Stimulated activated CD4-positive, alpha-beta T cell treated with anti-CD3 and anti-CD28 coated beads, Interleukin-15, amount 100 ng/mL, for 1 hour (primary cell): ENCODE measurements at regions not wholly inside any gene's neighbourhood (a gene's known extent, or its start where the extent isn't known, plus 50 kb on each side); places are given as distances from the start of the nearest gene placed in this dataset.
"Not testable (repeated sequence)": the region's sequence is repeated elsewhere in the genome, so short reads cannot be mapped to it uniquely, and the experiment has no call there.

Source experiments
- DNase-seq, 2 donors: peaks; one replicate each; pipeline ENCODE4 v3.0.0-alpha.2; 2020; ENCODE audit warnings: low read depth in 1 of 2, low spot score in 1 of 2

DNA sequence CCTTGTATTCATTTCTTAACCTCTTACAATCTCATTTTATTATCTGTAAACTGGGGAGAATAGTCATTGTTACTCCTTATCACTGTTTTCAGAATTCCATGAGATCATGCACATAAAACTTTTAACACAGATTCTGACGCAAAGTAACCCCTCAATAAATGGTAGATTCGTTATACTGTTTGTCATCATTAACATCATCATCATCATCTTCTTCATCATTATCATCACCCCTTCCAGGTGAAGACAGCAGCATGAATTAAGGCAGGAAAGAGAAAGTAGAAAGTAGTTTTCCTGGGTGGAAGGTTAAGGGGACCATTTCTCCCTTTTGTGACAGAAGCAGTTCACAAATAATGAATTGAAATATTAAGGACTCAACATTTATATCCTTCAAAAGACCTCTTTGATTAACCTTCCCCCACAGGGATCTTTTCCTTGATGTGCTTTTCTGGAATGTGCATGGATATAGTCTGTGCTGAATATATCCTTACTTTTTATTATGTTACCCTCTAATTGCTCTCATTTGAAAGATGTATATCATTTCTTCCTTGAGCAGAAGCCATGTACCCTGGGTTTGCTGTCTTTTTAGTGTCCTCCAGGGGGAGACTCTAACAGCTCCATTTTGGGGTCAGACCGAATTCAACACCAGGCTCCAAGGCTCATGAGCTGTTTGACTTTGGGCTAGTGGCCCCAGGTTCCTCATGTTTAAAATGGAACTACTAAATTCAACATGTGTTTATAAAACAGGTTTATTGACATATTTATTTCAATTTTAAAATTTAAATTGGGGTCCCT is 1029.9 kb upstream of the WWC1 start:
- no peak for DNase-seq

DNA sequence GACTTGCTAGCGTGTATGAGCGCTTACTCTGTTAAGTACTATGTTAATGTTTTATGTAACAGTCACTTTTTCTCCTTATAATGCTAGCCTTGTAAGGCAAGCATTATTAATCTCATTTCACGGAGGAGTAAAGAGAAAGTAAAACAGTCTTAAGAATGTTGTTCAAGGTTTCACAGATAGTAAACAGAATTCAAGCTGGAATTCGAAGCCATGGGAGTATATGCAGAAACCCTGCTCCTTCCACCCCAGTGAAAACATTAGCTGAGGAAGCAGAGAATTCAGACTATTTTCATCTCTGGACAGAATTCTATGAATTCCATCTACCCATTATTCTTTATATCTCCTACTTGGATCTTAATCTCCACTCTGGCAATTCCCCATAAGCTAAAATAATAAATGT is 1028.3 kb upstream of the WWC1 start:
- no peak for DNase-seq

DNA sequence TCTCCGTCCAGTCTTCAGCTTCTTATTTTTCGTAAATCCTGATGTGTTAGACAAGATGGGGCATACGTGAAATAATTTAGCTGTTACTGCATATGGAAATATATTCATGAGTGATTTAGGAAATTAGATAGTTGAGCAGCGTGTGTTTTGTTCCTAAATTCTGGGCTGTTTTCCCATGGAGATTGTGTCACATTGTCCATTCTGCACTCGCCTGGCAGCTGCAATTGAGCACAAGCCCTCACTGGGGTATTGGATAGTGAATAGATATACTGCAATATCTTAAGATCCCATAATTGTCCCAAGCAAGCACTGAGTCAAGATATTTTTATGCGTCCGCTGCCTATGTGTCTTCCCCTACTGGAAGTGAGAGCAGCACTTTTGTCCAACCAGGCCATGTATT is 1027.1 kb upstream of the WWC1 start:
- DNase-seq: no peak

DNA sequence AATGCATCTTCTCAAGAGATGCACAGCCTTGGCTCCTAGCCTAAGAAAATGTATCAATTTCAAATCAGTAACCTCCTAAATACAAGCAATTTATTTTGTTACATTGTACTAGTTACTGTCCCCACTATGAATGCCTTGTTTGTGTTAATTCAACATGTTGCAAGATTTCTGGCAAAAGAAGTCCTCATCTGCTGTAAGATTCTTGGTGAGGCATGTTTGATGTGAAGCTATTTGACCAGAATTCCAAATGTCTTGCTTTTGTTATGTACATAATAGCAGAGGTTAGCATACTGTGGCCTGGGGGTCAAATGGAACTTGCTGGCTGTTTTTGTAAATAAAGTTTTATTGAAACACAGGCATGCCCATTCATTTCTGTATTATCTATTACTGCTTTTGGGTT is 1023.1 kb upstream of the WWC1 start:
- DNase-seq: no peak

DNA sequence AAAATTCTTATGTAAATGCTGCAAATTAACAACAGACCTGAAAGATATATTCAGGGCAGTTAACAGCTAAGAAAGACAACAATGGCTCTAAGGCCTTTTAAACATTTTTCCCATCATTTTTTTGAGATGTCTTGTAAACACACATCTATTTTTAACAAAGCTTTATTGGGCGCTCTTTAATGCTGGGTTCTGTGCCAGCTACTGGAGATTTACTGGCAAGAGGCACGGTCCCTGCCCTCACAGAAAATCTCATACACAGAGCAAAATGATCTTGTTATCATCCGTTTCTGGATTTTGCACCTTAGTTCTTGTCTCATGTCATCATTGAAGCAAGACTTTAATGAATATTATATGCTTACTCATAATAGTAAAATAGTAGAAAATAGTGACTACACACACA is 1022.3 kb upstream of the WWC1 start:
- no peak for DNase-seq

DNA sequence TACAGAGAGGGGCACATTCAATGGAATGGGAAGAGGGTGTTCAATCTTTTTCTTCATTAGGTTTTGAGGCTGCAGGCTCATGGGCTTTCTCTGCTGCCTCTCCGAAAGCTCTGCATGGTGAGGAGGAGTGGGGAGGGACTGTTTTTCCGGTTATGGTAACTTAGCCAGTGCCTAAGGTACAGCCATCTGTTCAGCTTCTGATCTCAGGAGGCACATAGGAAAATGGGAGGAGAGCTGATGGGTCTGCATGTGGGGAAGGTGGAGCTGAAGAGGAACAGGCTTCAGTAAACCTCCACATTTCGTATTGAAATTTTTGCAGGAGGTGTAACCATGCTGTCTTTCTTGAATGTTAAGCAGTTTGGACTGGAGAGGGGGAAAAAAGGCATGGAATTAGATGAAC is 1020.4 kb upstream of the WWC1 start:
- no peak for DNase-seq

DNA sequence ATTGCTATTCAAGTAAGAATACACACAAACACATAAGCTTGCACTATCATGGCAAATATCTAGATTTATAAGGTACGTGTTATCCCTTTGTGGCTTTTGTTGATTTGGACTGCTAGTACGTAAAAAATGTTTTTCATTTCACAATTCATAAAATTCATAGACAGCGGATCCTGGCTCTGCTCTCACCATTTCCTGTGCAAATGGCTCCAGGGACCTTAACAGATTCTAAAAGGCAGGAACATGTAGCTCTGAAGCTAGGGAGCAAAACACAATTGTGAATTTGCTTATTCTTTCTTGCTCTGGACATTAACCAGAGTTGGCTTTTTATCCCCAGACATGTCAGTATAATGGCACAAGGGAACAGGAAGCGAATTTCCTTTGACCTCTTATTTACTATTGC is 1019.9 kb upstream of the WWC1 start:
- DNase-seq: no peak

DNA sequence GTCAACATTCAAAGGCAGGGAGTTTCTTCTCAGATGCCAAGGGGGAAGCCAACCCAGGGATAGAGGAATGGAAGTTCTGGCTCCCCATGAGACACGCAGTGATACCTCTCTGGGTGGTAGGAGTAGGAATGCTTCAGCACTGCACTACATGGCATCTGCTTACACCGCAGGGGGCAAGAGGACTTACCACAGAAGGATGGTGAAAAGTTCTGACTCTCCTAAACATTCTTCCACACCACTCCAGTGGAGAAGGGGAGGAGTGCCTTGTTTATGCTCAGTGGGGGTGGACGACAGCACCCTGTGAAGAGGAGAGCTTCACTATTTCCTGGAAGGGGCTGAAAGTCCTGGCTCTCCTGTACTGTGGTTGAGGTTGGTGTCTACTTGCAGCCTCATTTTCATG is 1011.3 kb upstream of the WWC1 start:
- no peak for DNase-seq

DNA sequence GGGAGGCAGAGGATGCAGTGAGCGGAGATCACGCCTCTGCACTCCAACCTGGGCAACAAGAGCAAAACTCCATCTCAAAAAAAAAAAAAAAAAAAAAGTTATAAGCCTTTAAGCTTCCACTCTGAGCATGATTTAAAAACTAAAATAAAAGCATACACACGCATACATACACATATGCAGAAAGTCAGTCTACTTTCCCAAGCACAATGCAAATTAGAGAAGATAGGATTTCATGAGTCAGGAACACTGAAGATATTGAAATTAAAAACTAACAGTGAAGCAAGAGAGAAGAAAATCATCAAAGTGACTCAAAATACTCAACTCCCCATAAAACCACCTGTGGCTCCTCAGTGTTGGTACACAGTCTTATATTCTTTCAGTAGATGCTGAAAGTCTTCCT is 1009.5 kb upstream of the WWC1 start:
- no peak for DNase-seq

DNA sequence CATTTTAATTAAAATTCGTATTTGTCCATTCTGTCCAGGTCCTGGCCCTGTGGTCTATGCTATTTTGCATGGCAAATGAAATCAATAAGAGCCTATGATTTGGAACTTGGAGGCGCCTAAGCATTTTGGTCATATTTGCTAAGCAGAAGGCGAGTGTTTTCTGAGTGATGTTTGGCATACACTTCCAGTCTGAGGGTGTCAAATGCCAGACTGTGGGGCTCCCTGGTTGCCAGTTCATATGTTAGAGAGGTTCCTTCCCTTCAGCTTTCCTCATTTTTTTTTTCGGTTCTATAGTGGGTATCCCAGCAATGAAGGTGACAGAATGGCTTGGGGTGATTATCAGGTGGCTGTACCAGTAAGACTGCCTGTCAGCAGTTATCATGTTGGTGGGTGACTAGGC is 1007.8 kb upstream of the WWC1 start:
- no peak for DNase-seq

DNA sequence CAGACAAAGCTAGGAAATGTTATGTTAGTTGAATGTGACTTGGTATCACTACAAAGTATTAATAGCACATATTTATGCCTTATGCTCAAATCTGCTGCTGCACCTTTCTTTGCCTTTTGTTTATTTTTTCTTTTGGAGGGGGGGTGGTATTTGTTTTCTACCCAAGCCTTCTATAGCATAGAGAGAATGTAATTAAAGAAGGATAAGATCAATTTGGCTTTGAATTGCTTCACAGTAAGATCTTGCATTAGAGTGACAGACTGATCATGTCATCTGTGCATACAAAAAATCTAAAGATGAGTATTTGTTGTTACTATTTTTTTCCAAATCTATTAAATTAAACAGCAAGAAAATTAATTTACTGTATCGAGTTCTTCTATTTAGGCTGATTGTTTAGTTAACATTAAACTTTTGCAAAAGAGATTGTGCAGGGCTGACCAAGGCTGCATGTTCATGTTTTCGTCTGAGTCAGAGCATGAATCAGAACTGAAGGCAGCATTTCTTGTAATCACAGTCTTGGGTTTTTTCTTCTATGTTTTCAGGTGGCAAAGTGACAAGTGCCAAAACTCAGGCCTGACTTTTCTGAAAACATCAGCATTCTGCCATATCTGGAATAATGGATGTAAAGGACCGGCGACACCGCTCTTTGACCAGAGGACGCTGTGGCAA is 1007.1 kb upstream of the WWC1 start:
- no peak for DNase-seq

DNA sequence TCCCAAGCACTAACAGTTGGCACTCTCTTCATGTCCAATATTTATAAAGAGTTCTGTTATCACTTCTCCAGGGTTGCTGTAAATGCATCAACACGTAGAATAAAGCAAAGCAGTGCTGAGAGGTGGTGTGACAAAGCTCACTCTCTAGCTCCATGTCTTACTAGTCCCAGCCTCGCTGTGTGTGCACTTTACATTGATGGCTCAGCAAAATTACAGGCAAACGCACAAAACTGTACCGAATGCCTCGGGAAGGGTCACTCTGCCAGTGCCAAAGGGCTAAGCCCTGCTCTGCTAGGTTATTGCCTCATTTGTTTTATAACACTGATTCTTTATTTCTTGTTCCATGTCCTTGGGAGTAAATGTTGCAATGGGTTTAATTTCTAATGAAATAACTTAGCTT is 1005.9 kb upstream of the WWC1 start:
- no peak for DNase-seq

DNA sequence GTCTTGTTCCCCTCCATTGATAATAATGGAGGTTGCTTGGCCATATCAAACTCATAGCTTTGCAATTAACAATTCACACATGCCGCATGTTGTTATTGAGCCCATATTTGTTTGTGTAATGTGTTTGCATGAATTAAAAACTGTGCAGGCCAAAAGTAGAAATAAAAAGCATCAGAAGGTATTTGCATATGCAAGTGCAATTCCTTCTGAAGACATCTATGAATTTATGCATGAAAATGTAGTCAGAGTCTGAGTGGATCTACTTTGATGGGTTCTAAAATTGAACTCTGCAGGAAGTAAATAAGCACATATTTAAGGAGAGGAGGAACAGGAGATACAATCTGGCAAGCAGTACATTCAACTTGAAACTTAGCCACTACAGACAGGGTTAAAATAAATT is 1004.6 kb upstream of the WWC1 start:
- no peak for DNase-seq

DNA sequence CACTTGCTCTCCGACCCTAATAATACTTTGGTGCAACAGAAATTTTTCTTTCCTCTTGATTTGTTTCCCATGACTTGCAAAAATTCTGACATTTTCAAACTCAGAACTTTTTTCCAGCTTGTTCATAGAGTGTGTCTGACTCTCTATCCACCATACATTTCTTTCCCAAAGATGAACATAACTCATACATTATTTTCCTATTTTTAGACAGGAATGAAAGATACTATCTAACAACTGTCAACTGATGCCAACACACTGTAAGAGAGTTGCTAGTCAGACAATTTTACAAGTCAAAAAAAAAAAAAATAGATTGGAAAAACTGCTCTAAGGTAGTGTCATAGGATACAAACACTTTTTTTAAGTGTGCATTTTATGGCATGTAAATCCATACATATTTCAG is 1001.0 kb upstream of the WWC1 start:
- DNase-seq: no peak

DNA sequence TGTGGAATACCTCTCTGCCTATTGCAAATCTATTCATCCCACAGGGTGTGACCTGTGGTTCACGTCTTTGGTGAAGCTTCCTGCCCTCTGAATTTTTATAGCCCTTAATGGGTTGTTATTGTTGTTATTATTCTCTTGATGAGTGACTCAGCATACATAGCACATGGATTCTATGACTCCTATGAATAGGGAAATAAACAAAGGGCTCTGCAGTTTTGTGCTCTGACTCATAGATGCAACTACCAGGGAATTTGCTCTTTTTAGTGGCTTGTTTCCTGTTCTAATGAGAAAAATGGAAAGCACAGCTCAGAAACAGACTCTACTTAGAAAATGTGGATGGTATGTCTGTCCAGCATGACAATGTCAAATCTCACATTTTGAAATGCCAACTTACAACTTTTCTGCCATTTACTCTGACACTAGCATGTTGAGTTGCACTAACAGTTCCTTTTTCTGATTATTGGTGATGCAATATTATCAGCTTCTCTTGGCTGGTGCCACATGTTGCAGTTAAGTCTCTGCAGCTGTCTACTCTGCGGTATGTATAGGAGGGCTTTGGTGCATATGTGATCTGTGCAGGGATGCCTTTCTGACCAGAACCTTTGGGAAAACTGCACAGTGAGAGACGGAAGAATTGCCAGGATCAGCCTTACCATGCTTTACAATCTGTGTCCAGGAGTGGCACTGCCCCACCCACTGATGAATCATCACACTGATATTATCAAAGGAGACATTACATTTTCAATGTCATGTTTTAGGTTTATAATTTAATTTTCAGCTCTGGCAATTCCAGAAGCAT is 996.4 kb upstream of the WWC1 start:
- DNase-seq: no peak

DNA sequence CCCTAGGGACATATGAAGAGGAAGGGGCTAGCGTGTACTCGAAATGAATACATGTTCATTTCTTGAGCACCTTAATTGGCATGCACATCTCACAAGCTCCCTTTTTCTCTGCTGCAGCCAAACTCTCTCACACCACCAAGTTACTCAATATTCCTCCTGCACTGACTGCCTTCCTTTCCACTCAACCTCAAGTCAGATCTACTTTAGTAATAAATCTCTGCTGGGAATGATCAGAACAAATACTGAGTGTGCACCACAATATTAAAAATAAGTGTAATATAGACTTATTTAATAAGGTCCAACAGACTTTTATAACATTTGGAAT is 995.8 kb upstream of the WWC1 start:
- no peak for DNase-seq

DNA sequence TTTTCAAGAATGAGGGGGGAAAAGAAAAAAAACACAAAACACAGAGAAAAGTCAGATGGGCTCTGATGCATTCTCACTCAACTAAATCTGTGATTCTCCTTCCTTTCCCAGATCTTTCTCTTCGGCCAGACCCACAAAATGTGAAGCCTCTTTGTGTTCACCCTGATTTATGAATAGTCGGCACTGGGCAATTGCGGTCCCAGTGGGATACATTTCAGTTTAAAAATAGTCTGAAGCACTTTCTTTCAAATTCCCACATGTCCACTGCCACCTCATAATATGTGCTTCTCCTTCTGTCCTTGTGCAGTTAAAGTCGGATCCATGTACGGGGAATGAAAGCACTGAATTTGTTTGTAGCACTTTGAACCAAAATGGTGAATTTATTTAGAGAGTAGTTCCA is 995.4 kb upstream of the WWC1 start:
- DNase-seq: no peak

DNA sequence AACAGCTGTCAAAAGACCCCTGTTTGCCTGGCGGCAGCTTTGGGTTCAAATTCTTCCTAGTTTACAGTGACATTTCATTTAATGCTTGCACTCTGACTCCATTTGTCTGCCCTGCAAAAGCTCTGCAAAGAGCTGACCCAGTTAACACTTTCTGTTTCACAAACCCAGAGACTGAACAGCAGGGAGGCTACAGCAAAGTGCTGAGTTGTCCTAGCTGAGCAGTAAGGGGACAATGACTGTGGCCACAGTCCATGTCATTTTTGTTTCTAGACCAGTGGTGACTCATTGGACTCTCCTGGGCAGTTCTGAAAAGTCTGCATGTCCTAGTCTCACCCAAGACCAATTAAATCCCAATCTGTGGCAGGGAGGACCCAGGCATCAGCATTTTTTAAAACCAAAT is 994.8 kb upstream of the WWC1 start:
- DNase-seq: no peak

DNA sequence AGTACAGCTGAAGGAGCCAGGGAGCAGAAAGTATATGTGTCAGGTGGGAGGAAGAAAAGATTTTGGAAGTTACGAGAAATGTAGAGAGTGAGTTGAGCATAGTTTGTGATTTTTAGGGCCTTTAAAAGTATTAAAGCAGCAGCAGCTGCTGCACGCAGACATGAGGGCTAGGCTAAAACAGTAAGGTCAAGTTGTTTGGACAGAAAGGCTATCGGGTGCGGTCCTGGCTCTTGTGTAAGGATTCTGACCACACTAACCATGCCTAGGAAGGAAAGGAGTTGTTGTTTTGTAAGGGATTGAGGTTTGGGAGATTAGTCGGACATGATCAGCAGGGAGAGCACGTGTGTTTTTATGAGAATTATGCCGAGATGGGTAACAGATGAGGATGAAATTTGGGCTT is 991.6 kb upstream of the WWC1 start:
- not testable (repeated sequence) for DNase-seq

DNA sequence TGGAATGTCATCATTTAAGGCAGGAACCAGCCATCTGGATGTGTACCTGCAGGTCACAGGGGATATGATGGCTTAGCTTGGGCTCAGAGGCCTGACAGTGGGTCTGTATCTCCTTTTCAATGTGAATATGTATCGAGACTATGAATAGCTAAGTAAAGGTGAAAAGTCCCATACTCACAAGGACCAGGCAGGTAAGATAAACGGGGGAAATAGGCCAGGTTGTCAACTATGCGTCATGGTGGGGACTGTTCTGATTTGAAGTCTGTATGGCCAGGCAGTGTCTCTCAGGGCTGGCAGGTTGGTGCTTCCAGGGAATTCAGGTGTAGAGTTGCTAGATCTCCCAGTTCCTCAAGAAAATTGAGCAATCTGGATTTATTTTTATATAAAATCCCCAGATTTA is 987.9 kb upstream of the WWC1 start:
- DNase-seq: no peak

DNA sequence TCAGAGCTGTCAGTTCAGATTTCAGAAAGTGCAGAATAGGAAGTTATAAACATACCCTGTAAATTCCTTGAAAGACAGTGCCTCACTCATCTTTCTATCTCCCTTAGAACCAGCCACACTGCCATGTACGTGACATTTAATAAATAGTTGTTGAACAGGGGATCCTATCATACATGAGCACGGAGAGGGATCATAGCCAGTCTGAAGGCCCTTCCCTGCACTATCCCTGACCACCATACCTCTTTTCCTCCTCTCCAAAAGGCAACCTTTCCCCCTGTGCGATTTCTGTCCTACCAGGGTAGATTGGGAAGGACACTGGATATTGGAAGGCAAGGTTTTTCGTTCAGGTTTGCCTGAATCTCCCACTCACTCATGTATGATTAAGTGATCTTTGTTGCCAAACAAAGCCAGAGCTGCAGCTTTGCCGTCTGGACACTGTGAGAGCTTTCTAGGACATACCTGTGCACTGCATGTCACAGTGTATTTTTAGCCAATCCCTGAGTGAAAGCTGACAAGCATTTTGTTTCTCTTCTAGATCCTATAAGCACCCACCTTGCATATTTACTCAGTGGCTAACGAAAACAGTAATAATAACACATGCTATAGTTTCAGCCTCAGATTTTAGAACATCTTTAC is 986.5 kb upstream of the WWC1 start:
- DNase-seq: no peak
